ENCODE measurements at regions not wholly inside any gene's neighbourhood (a gene's known extent, or its start where the extent isn't known, plus 50 kb on each side); places are given as distances from the start of the nearest gene placed in this dataset.

DNA sequence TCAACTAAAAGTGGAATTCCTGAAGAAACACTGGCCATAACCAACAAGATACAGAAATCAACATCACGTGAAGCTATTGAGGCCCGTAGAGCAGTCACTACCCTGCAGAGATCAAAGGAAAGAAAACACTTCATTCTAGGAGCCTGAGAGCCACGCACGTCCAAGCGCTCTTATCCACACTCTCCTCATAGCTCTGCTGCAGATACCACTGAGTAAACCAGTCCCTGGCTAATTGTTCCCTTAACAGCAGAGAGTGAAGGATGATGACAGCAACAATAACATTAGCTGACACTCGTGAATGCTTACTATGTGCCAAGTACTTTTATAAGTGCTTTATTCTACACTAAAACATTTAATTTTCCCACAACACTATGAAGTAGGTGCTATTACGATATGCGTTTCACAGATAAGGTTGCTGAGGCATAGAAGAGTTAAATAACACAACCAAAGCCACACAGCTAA, 271.0 kb upstream of the GADL1 start:
- TF ChIP-seq, protein P1, sequence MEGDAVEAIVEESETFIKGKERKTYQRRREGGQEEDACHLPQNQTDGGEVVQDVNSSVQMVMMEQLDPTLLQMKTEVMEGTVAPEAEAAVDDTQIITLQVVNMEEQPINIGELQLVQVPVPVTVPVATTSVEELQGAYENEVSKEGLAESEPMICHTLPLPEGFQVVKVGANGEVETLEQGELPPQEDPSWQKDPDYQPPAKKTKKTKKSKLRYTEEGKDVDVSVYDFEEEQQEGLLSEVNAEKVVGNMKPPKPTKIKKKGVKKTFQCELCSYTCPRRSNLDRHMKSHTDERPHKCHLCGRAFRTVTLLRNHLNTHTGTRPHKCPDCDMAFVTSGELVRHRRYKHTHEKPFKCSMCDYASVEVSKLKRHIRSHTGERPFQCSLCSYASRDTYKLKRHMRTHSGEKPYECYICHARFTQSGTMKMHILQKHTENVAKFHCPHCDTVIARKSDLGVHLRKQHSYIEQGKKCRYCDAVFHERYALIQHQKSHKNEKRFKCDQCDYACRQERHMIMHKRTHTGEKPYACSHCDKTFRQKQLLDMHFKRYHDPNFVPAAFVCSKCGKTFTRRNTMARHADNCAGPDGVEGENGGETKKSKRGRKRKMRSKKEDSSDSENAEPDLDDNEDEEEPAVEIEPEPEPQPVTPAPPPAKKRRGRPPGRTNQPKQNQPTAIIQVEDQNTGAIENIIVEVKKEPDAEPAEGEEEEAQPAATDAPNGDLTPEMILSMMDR (IDR thresholded peaks at IDR 0.05), result no peak
- TF ChIP-seq ZFX (IDR thresholded peaks at IDR 0.05; ENCODE audit: borderline replicate concordance), result no peak
